Mesendoderm (in vitro differentiated cells): ENCODE measurements at regions not wholly inside any gene's neighbourhood (a gene's known extent, or its start where the extent isn't known, plus 50 kb on each side); places are given as distances from the start of the nearest gene placed in this dataset.

Source experiments
- DNase-seq: peaks from one replicate; pipeline ENCODE4 v3.0.0; 2013
- H2AK5ac ChIP-seq: 2 replicates; pipeline ENCODE4 v1.6.1; 2013; ENCODE audit warnings: low read length, inconsistent platforms
- H2BK120ac ChIP-seq: 2 replicates; pipeline ENCODE4 v1.6.1; 2013; ENCODE audit warnings: low read depth, mild to moderate bottlenecking, low read length, moderate library complexity, mixed read lengths
- H2BK15ac ChIP-seq: replicated peaks from 2 replicates; pipeline ENCODE4 v1.6.1; 2013; ENCODE audit warnings: low read depth, mild to moderate bottlenecking, moderate library complexity
- H2BK5ac ChIP-seq: 2 replicates; pipeline ENCODE4 v1.6.1; 2013; ENCODE audit warnings: low read length, inconsistent platforms
- H3K18ac ChIP-seq: 2 replicates; pipeline ENCODE4 v1.6.1; 2013; ENCODE audit warnings: mild to moderate bottlenecking, low read length, mixed read lengths
- H3K23ac ChIP-seq: one replicate; pipeline ENCODE4 v1.6.1; 2013; ENCODE audit warnings: low read length
- H3K27ac ChIP-seq: 2 replicates; pipeline ENCODE4 v1.5.1; 2013; ENCODE audit warnings: low read depth, mild to moderate bottlenecking, inconsistent platforms, low read length, moderate library complexity
- H3K27me3 ChIP-seq: 2 replicates; pipeline ENCODE4 v1.6.1; 2013; ENCODE audit warnings: low read length, control low read depth, mild to moderate bottlenecking, inconsistent platforms; ENCODE audit not compliant: insufficient read depth, poor library complexity
- H3K36me3 ChIP-seq: 2 replicates; pipeline ENCODE4 v1.6.1; 2013; ENCODE audit warnings: low read length, inconsistent platforms; ENCODE audit not compliant: control insufficient read depth, insufficient read depth
- H3K4ac ChIP-seq: one replicate; pipeline ENCODE4 v1.6.1; 2013; ENCODE audit warnings: low read depth, mild to moderate bottlenecking, low read length, moderate library complexity
- H3K4me1 ChIP-seq: 2 replicates; pipeline ENCODE4 v1.6.1; 2013; ENCODE audit warnings: low read depth, low read length, inconsistent platforms; ENCODE audit not compliant: control insufficient read depth
- H3K4me2 ChIP-seq: 2 replicates; pipeline ENCODE4 v1.6.1; 2013; ENCODE audit warnings: low read length
- H3K4me3 ChIP-seq: 2 replicates; pipeline ENCODE4 v1.5.1; 2013; ENCODE audit warnings: mild to moderate bottlenecking, low read length
- H3K56ac ChIP-seq: one replicate; pipeline ENCODE4 v1.6.1; 2013; ENCODE audit warnings: low read length
- H3K79me1 ChIP-seq: 2 replicates; pipeline ENCODE4 v1.6.1; 2013; ENCODE audit warnings: low read length, inconsistent platforms
- H3K79me2 ChIP-seq: 2 replicates; pipeline ENCODE4 v1.6.1; 2013; ENCODE audit warnings: mild to moderate bottlenecking, low read length; ENCODE audit not compliant: control insufficient read depth, insufficient read depth
- H3K9ac ChIP-seq: 2 replicates; pipeline ENCODE4 v1.6.1; 2013; ENCODE audit warnings: low read length, inconsistent platforms
- H4K5ac ChIP-seq: one replicate; pipeline ENCODE4 v1.6.1; 2013; ENCODE audit warnings: low read length
- H4K8ac ChIP-seq: one replicate; pipeline ENCODE4 v1.6.1; 2013; ENCODE audit warnings: low read depth, mild to moderate bottlenecking, control low read depth, low read length, moderate library complexity
- WGBS: extraction: QIAGEN DNeasy Blood & Tissue Kit; methylation state at CpG from one replicate; pipeline ENCODE4 v1.1.7; 2013; ENCODE audit warnings: low lambda C conversion rate, missing lambda C conversion rate; ENCODE audit not compliant: insufficient coverage; ENCODE audit errors: extremely low coverage; 5-methylcytosine and 5-hydroxymethylcytosine counted together

GRCh38 chr20:58016779-58017178 lies 211.7 kb downstream of the ANKRD60 start:
- no peaks in the 10 kb centered on the region for H3K27me3 ChIP-seq
- H3K23ac ChIP-seq, result no peak overlapping the region
- no peaks in the 10 kb centered on the region for H3K4me1 ChIP-seq
- no peak overlapping the region for H2BK120ac ChIP-seq
- H3K4me3 ChIP-seq, result no peak overlapping the region
- no CpG with 5 or more reads among the region's 2 CpGs for WGBS
- no peaks in the 10 kb centered on the region for H3K79me1 ChIP-seq
- H3K18ac ChIP-seq, result no peak overlapping the region
- H3K9ac ChIP-seq, result no peak overlapping the region
- H3K36me3 ChIP-seq, result no peaks in the 10 kb centered on the region
- no peak overlapping the region for H4K5ac ChIP-seq
- H2BK5ac ChIP-seq, result no peak overlapping the region
- no peaks in the 10 kb centered on the region for H3K79me2 ChIP-seq
- no peak overlapping the region for H4K8ac ChIP-seq
- no peak overlapping the region for H3K27ac ChIP-seq
- H3K4ac ChIP-seq, result no peak overlapping the region
- no peak for DNase-seq
- no peak overlapping the region for H3K56ac ChIP-seq
- no peak overlapping the region for H2BK15ac ChIP-seq
- H2AK5ac ChIP-seq, result no peak overlapping the region
- no peak overlapping the region for H3K4me2 ChIP-seq

GRCh38 chr20:58014628-58015315 lies 213.7 kb downstream of the ANKRD60 start:
- no peak for DNase-seq
- Histone ChIP-seq H3K4ac (no peak overlapping the region), H3K79me2 (no peaks in the 10 kb centered on the region), H3K56ac (no peak overlapping the region), H3K4me2 (no peak overlapping the region), H4K5ac (no peak overlapping the region), H2BK5ac (no peak overlapping the region), H3K27me3 (no peaks in the 10 kb centered on the region), H3K23ac (no peak overlapping the region), H2AK5ac (no peak overlapping the region), H3K18ac (no peak overlapping the region), H2BK120ac (no peak overlapping the region), H2BK15ac (no peak overlapping the region), H3K4me1 (no peaks in the 10 kb centered on the region), H4K8ac (no peak overlapping the region), H3K36me3 (no peaks in the 10 kb centered on the region), H3K9ac (no peak overlapping the region), H3K79me1 (no peaks in the 10 kb centered on the region), H3K4me3 (no peak overlapping the region), H3K27ac (no peak overlapping the region)
- no CpG with 5 or more reads among the region's 5 CpGs for WGBS

- H3K27ac ChIP-seq, result no peak overlapping the region
- no peaks in the 10 kb centered on the region for H3K27me3 ChIP-seq
- H3K56ac ChIP-seq, result no peak overlapping the region
- no peaks in the 10 kb centered on the region for H3K36me3 ChIP-seq
- H3K4me1 ChIP-seq, result no peaks in the 10 kb centered on the region
- no peak overlapping the region for H2BK15ac ChIP-seq
- H3K4ac ChIP-seq, result no peak overlapping the region
- H2BK120ac ChIP-seq, result no peak overlapping the region
- no peak overlapping the region for H4K5ac ChIP-seq
- no peak overlapping the region for H2AK5ac ChIP-seq
- no peak overlapping the region for H4K8ac ChIP-seq
- no peak for DNase-seq
- no peak overlapping the region for H3K4me3 ChIP-seq
- no peaks in the 10 kb centered on the region for H3K79me1 ChIP-seq
- no peak overlapping the region for H3K18ac ChIP-seq
- WGBS, result no CpG with 5 or more reads among the region's 16 CpGs
- no peaks in the 10 kb centered on the region for H3K79me2 ChIP-seq
- no peak overlapping the region for H3K9ac ChIP-seq
- no peak overlapping the region for H3K23ac ChIP-seq
- no peak overlapping the region for H3K4me2 ChIP-seq
- H2BK5ac ChIP-seq, result no peak overlapping the region
Observed at GRCh38 chr20:58012731-58013510, 215.5 kb downstream of the ANKRD60 start.

GRCh38 chr20:58011947-58012610 lies 216.4 kb downstream of the ANKRD60 start:
- Histone ChIP-seq H2BK120ac (no peak overlapping the region), H3K36me3 (no peaks in the 10 kb centered on the region), H3K4me3 (no peak overlapping the region), H3K79me1 (no peaks in the 10 kb centered on the region), H3K27ac (no peak overlapping the region), H3K9ac (no peak overlapping the region), H3K18ac (no peak overlapping the region), H3K4me1 (no peaks in the 10 kb centered on the region), H3K23ac (no peak overlapping the region), H3K4ac (no peak overlapping the region), H2BK5ac (no peak overlapping the region), H3K56ac (no peak overlapping the region), H2AK5ac (no peak overlapping the region), H3K27me3 (no peaks in the 10 kb centered on the region), H3K79me2 (no peaks in the 10 kb centered on the region), H3K4me2 (no peak overlapping the region), H2BK15ac (no peak overlapping the region), H4K8ac (no peak overlapping the region), H4K5ac (no peak overlapping the region)
- no peak for DNase-seq
- WGBS, result no CpG with 5 or more reads among the region's 11 CpGs

- Histone ChIP-seq H2BK15ac (no peak overlapping the region), H3K56ac (no peak overlapping the region), H3K4me2 (no peak overlapping the region), H2AK5ac (no peak overlapping the region), H3K23ac (no peak overlapping the region), H3K4me3 (no peak overlapping the region), H3K18ac (no peak overlapping the region), H2BK5ac (no peak overlapping the region), H3K27me3 (no peaks in the 10 kb centered on the region), H4K8ac (no peak overlapping the region), H3K79me2 (no peaks in the 10 kb centered on the region), H3K4me1 (no peaks in the 10 kb centered on the region), H3K4ac (no peak overlapping the region), H3K79me1 (no peaks in the 10 kb centered on the region), H3K9ac (no peak overlapping the region), H3K36me3 (no peaks in the 10 kb centered on the region), H4K5ac (no peak overlapping the region), H2BK120ac (no peak overlapping the region), H3K27ac (no peak overlapping the region)
- no CpG with 5 or more reads among the region's 14 CpGs for WGBS
- DNase-seq, result no peak
Observed at GRCh38 chr20:58011106-58011946, 217.1 kb downstream of the ANKRD60 start.
